Astrocyte (in vitro differentiated cells and primary cell): ENCODE measurements at regions not wholly inside any gene's neighbourhood (a gene's known extent, or its start where the extent isn't known, plus 50 kb on each side); places are given as distances from the start of the nearest gene placed in this dataset.

Experiments used
- CTCF ChIP-seq: IDR thresholded peaks from 2 replicates; pipeline ENCODE4 v1.5.1; 2011; ENCODE audit warnings: low read depth, mild to moderate bottlenecking, inconsistent platforms, low read length, moderate library complexity; ENCODE audit not compliant: insufficient read depth
- EZH2 ChIP-seq: IDR thresholded peaks from 2 replicates; pipeline ENCODE4 v1.6.1; 2012; ENCODE audit warnings: mild to moderate bottlenecking, low read length, inconsistent platforms; ENCODE audit not compliant: insufficient read depth

GRCh38 chr20:53828682-53829254, 235.1 kb upstream of the ZNF217 start:
- TF ChIP-seq CTCF: no peak
- no peak for TF ChIP-seq EZH2
